CD4-positive, alpha-beta T cell (primary cell): ENCODE measurements at regions not wholly inside any gene's neighbourhood (a gene's known extent, or its start where the extent isn't known, plus 50 kb on each side); places are given as distances from the start of the nearest gene placed in this dataset.

ENCODE experiments used
- ATAC-seq: fragments of 200-7000 bp; cut with Tn5 transposase; one replicate; pipeline ENCODE4 v1.10.0; 2022; ENCODE audit warnings: mild to moderate bottlenecking; ENCODE audit not compliant: poor library complexity
- CTCF ChIA-PET: fragments of 350-600 bp; sonication (Branson Sonifier 250); formaldehyde crosslinking; loops from one replicate; lab custom pipeline; 2021; ENCODE audit warnings: antibody characterized with exemption, inconsistent platforms; lab: Charles Lee
- POLR2A ChIA-PET: fragments of 350-600 bp; sonication (Branson Sonifier 250); formaldehyde crosslinking; loops from one replicate; lab custom pipeline; 2021; ENCODE audit warnings: antibody characterized with exemption, inconsistent platforms; lab: Charles Lee
- DNase-seq, 14 experiments: peaks; one replicate each; pipeline ENCODE4 v3.0.0-alpha.2; 2013 to 2020; ENCODE audit warnings: mixed read lengths in 2 of 14
- H3K27ac ChIP-seq, 2 donors: one replicate each; pipeline versions ENCODE4 v1.5.1 to v1.7.0; 2013; ENCODE audit warnings: low read length in 2 of 2, low read depth in 1 of 2, mild to moderate bottlenecking in 1 of 2
- H3K27me3 ChIP-seq, 2 experiments: 1 replicate in 1 of 2; 2 replicates in 1 of 2; pipeline versions ENCODE4 v1.6.1 to v1.7.0; 2013; ENCODE audit warnings: low read length in 2 of 2, control low read depth in 1 of 2, mild to moderate bottlenecking in 1 of 2, moderate library complexity in 1 of 2; ENCODE audit not compliant: insufficient read depth in 2 of 2, control insufficient read depth in 1 of 2
- H3K36me3 ChIP-seq: one replicate; pipeline ENCODE4 v1.6.1; 2013; ENCODE audit warnings: low read length, control low read depth; ENCODE audit not compliant: insufficient read depth
- H3K4me1 ChIP-seq: one replicate; pipeline ENCODE4 v1.6.1; 2013; ENCODE audit warnings: low read length, control low read depth; ENCODE audit not compliant: insufficient read depth
- H3K4me3 ChIP-seq: one replicate; pipeline ENCODE4 v1.5.1; 2013; ENCODE audit warnings: mild to moderate bottlenecking, low read length, moderate library complexity
- H3K9me3 ChIP-seq, 2 experiments: 1 replicate in 1 of 2; 2 replicates in 1 of 2; pipeline versions ENCODE4 v1.6.1 to v1.7.0; 2013; ENCODE audit warnings: low read length in 2 of 2, mild to moderate bottlenecking in 2 of 2, control low read depth in 1 of 2, moderate library complexity in 1 of 2; ENCODE audit not compliant: control insufficient read depth in 1 of 2, insufficient read depth in 1 of 2
- H3K27ac Mint-ChIP-seq: one replicate; pipeline ENCODE4 v1.8.0; 2020; ENCODE audit warnings: mixed read lengths
- H3K27me3 Mint-ChIP-seq: one replicate; pipeline ENCODE4 v1.8.0; 2021; ENCODE audit warnings: mixed read lengths
- H3K36me3 Mint-ChIP-seq: one replicate; pipeline ENCODE4 v1.8.0; 2021; ENCODE audit warnings: low read depth, mixed read lengths
- H3K4me1 Mint-ChIP-seq: one replicate; pipeline ENCODE4 v1.8.0; 2021; ENCODE audit warnings: low read depth, mixed read lengths
- H3K4me3 Mint-ChIP-seq: one replicate; pipeline ENCODE4 v1.8.0; 2020; ENCODE audit warnings: mild to moderate bottlenecking, mixed read lengths
- H3K9me3 Mint-ChIP-seq: one replicate; pipeline ENCODE4 v1.8.0; 2020; ENCODE audit warnings: mixed read lengths
- intact Hi-C, 2 experiments: fragments of 100-400 bp; cut with DNase I in 1 of 2; cut with micrococcal nuclease in 1 of 2; formaldehyde crosslinking; loops; one replicate each; pipeline versions ENCODE4 v1.15.1 to v1.9.0; 2023 to 2025; cut with DNase I, micrococcal nuclease
- TF ChIP-seq, protein P1 (sequence below): fragments of 200-600 bp; IDR thresholded peaks from one replicate; pipeline ENCODE4 v1.8.0; 2022; ENCODE audit warnings: antibody characterized with exemption, mild to moderate bottlenecking

DNA sequence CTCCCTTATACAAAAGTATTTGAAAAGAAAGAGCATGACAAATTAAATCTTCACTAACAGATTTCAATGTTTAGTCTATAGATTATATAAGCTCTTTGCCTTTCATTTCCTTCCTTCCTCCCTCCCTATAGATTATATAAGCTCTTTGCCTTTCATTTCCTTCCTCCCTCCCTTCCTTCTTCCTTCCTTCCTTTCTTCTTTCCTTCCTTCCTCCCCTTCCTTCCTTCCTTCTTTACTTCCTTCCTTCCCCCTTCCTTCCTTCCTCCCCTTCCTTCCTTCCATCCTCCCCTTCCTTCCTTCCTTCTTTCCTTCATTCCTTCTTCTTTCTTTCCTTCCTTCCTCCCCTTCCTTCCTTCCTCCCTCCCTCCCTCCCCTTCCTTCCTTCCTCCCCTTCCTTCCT is 209.8 kb upstream of the CBLB start:
- Mint-ChIP-seq H3K27me3 (no peaks in the 10 kb centered on the region), H3K9me3 (peaks cover 5% of the 10 kb centered on the region), H3K4me1 (no peaks in the 10 kb centered on the region), H3K27ac (no peak overlapping the region), H3K4me3 (no peak overlapping the region), H3K36me3 (no peaks in the 10 kb centered on the region)
- TF ChIP-seq, protein P1, sequence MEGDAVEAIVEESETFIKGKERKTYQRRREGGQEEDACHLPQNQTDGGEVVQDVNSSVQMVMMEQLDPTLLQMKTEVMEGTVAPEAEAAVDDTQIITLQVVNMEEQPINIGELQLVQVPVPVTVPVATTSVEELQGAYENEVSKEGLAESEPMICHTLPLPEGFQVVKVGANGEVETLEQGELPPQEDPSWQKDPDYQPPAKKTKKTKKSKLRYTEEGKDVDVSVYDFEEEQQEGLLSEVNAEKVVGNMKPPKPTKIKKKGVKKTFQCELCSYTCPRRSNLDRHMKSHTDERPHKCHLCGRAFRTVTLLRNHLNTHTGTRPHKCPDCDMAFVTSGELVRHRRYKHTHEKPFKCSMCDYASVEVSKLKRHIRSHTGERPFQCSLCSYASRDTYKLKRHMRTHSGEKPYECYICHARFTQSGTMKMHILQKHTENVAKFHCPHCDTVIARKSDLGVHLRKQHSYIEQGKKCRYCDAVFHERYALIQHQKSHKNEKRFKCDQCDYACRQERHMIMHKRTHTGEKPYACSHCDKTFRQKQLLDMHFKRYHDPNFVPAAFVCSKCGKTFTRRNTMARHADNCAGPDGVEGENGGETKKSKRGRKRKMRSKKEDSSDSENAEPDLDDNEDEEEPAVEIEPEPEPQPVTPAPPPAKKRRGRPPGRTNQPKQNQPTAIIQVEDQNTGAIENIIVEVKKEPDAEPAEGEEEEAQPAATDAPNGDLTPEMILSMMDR, result no peak
- Histone ChIP-seq H3K4me1 (no peaks in the 10 kb centered on the region), H3K27me3 (no peaks in the 10 kb centered on the region), H3K27ac (no peak overlapping the region), H3K36me3 (no peaks in the 10 kb centered on the region), H3K4me3 (no peak overlapping the region), H3K9me3 (no peaks in the 10 kb centered on the region)
- ATAC-seq (no peak), DNase-seq (no peak)
- intact Hi-C loops, result no loop called here
- CTCF ChIA-PET, result no interaction called here
- POLR2A ChIA-PET, result no interaction called here

DNA sequence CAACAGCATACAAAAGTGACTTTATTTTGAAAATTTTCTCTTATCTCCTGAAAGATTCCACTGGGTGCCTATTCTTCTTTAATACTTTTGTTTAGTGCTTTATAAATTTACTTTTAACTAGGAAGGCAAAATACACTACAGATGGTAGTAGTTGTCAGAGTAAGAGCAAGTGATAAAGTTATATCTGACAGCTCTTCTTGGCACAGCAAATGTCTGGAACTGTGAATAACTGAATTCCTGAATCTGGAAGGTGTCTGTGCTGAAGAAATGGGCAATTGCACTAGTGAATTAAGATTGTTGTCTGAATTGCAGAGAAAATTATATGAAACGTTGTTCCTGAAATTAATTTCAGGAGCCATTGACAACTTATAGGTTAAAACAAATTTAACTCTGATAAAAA is 213.8 kb upstream of the CBLB start:
- ChIA-PET POLR2A (no interaction called here), CTCF (no interaction called here)
- intact Hi-C loops, result no loop called here
- Histone ChIP-seq H3K9me3 (no peaks in the 10 kb centered on the region), H3K27me3 (no peaks in the 10 kb centered on the region), H3K4me1 (no peaks in the 10 kb centered on the region), H3K27ac (no peak overlapping the region), H3K4me3 (no peak overlapping the region), H3K36me3 (no peaks in the 10 kb centered on the region)
- Mint-ChIP-seq H3K36me3 (no peaks in the 10 kb centered on the region), H3K4me3 (no peak overlapping the region), H3K4me1 (no peaks in the 10 kb centered on the region), H3K9me3 (peaks cover 3% of the 10 kb centered on the region), H3K27me3 (no peaks in the 10 kb centered on the region), H3K27ac (no peak overlapping the region)
- ATAC-seq (no peak), DNase-seq (no peak)
- TF ChIP-seq, protein P1, result no peak

DNA sequence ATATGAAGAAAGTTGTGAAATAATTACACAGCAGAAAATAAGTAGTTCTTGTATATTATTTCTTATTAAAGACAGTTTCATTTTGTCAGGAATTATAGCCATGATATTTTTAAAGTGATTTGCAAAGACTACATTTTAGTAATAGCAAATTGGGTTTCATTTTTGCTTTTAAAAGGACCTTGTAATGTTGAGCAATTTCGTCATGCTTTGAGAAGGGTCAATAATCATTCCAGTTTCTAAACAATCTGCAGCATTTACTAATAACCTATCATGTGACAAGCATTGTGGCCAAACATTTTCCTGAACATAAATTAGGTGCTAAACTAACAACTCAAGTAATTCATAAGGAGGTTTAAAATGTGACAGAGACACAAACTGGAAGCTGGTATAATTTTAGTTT is 214.4 kb upstream of the CBLB start:
- Mint-ChIP-seq H3K9me3 (peaks cover 3% of the 10 kb centered on the region), H3K27me3 (no peaks in the 10 kb centered on the region), H3K36me3 (no peaks in the 10 kb centered on the region), H3K4me3 (no peak overlapping the region), H3K27ac (no peak overlapping the region), H3K4me1 (no peaks in the 10 kb centered on the region)
- no peaks in the 10 kb centered on the region for H3K9me3 ChIP-seq
- no peaks in the 10 kb centered on the region for H3K4me1 ChIP-seq
- no peak for ATAC-seq
- intact Hi-C loops, result no loop called here
- H3K36me3 ChIP-seq, result no peaks in the 10 kb centered on the region
- H3K27ac ChIP-seq, result no peak overlapping the region
- H3K4me3 ChIP-seq, result no peak overlapping the region
- CTCF ChIA-PET, result no interaction called here
- H3K27me3 ChIP-seq, result no peaks in the 10 kb centered on the region
- TF ChIP-seq, protein P1, result no peak
- POLR2A ChIA-PET, result no interaction called here
- peak in 1 of 14 experiments; percentile 5 for DNase-seq
